ENCODE measurements at regions not wholly inside any gene's neighbourhood (a gene's known extent, or its start where the extent isn't known, plus 50 kb on each side); places are given as distances from the start of the nearest gene placed in this dataset.

GRCh38 chr12:34401659-34402227 is 379.4 kb downstream of the ALG10 start:
- intact Hi-C loops (cut with DNase I) = no loop called here
- Histone ChIP-seq H3K36me3 (ENCODE audit: control insufficient read depth in 2 of 3, insufficient read depth in 3 of 3, low read length in 3 of 3) (no peaks in the 10 kb centered on the region), H3K9me3 (ENCODE audit: control insufficient read depth in 2 of 3, insufficient read depth in 1 of 3, low read length in 3 of 3) (peaks cover 0 to 23% (median 0%) of the 10 kb centered on the region in 3 donors), H3K27ac (ENCODE audit: low read depth in 2 of 2, low read length in 2 of 2) (no peak overlapping the region), H3K9ac (ENCODE audit: low read length in 3 of 3) (no peak overlapping the region), H3K4me3 (ENCODE audit: low read length in 3 of 3) (no peak overlapping the region), H3K4me1 (ENCODE audit: control insufficient read depth in 2 of 3, insufficient read depth in 2 of 3, low read depth in 1 of 3, low read length in 3 of 3) (no peaks in the 10 kb centered on the region), H3K27me3 (ENCODE audit: control insufficient read depth, insufficient read depth, low read length) (no peaks in the 10 kb centered on the region)
- peak in 3 of 5 donors; percentile 8 to 36 (median 20) for DNase-seq
- no peak for FAIRE-seq
- TF ChIP-seq CTCF (IDR thresholded peaks at IDR 0.05; ENCODE audit: borderline replicate concordance, extremely low read depth, insufficient read depth) = no peak

GRCh38 chr12:34402228-34402898 is 380.1 kb downstream of the ALG10 start:
- H3K27me3 ChIP-seq (ENCODE audit: control insufficient read depth, insufficient read depth, low read length) = no peaks in the 10 kb centered on the region
- no peak overlapping the region for H3K27ac ChIP-seq (ENCODE audit: low read depth in 2 of 2, low read length in 2 of 2)
- no peak overlapping the region for H3K9ac ChIP-seq (ENCODE audit: low read length in 3 of 3)
- H3K4me3 ChIP-seq (ENCODE audit: low read length in 3 of 3) = no peak overlapping the region
- DNase-seq (peak in 3 of 5 donors; percentile 7 to 56 (median 13)), FAIRE-seq (no peak)
- TF ChIP-seq CTCF (IDR thresholded peaks at IDR 0.05; ENCODE audit: borderline replicate concordance, extremely low read depth, insufficient read depth) = no peak
- intact Hi-C loops (cut with DNase I) = no loop called here
- H3K36me3 ChIP-seq (ENCODE audit: control insufficient read depth in 2 of 3, insufficient read depth in 3 of 3, low read length in 3 of 3) = no peaks in the 10 kb centered on the region
- H3K4me1 ChIP-seq (ENCODE audit: control insufficient read depth in 2 of 3, insufficient read depth in 2 of 3, low read depth in 1 of 3, low read length in 3 of 3) = no peaks in the 10 kb centered on the region
- peaks cover 0 to 28% (median 1%) of the 10 kb centered on the region in 3 donors for H3K9me3 ChIP-seq (ENCODE audit: control insufficient read depth in 2 of 3, insufficient read depth in 1 of 3, low read length in 3 of 3)

- H3K9me3 ChIP-seq (ENCODE audit: control insufficient read depth in 2 of 3, insufficient read depth in 1 of 3, low read length in 3 of 3) = peaks cover 0 to 34% (median 3%) of the 10 kb centered on the region in 3 donors
Observed at GRCh38 chr12:34402899-34403705, 380.8 kb downstream of the ALG10 start.

More at GRCh38 chr12:34402899-34403705, 380.8 kb downstream of the ALG10 start:
- H3K4me3 ChIP-seq (ENCODE audit: low read length in 3 of 3) = no peak overlapping the region
- H3K27ac ChIP-seq (ENCODE audit: low read depth in 2 of 2, low read length in 2 of 2) = no peak overlapping the region
- H3K9ac ChIP-seq (ENCODE audit: low read length in 3 of 3) = no peak overlapping the region
- no peak for FAIRE-seq
- H3K4me1 ChIP-seq (ENCODE audit: control insufficient read depth in 2 of 3, insufficient read depth in 2 of 3, low read depth in 1 of 3, low read length in 3 of 3) = no peaks in the 10 kb centered on the region
- H3K27me3 ChIP-seq (ENCODE audit: control insufficient read depth, insufficient read depth, low read length) = no peaks in the 10 kb centered on the region
- no peak for TF ChIP-seq CTCF (IDR thresholded peaks at IDR 0.05; ENCODE audit: borderline replicate concordance, extremely low read depth, insufficient read depth)
- intact Hi-C loops (cut with DNase I) = no loop called here
- no peaks in the 10 kb centered on the region for H3K36me3 ChIP-seq (ENCODE audit: control insufficient read depth in 2 of 3, insufficient read depth in 3 of 3, low read length in 3 of 3)
- DNase-seq = peak in 2 of 5 donors; percentile 11 to 56
